NCI-H1092 treated with DMSO at 0.1 percent for 48 hours (cell line): ENCODE measurements at regions not wholly inside any gene's neighbourhood (a gene's known extent, or its start where the extent isn't known, plus 50 kb on each side); places are given as distances from the start of the nearest gene placed in this dataset.

Experiments used
- DNase-seq: peaks from one replicate; lab custom pipeline; 2025; lab: John Stamatoyannopoulos, UW

GRCh38 chr7:155138204-155138603, 68.1 kb downstream of the HTR5A start:
- DNase-seq = no peak

- no peak for DNase-seq
These were observed 71.4 kb downstream of the HTR5A start for GRCh38 chr7:155141562-155141961.

- DNase-seq = no peak
These were observed 73.3 kb downstream of the HTR5A start for GRCh38 chr7:155143381-155143780.

- no peak for DNase-seq
These were observed 74.2 kb downstream of the HTR5A start for GRCh38 chr7:155144371-155144770.

- DNase-seq = no peak
These were observed 75.5 kb downstream of the HTR5A start for GRCh38 chr7:155145477-155146255.

GRCh38 chr7:155147172-155147571, 77.0 kb downstream of the HTR5A start:
- DNase-seq = no peak

- no peak for DNase-seq
These were observed 77.5 kb downstream of the HTR5A start for GRCh38 chr7:155147624-155148023.

- DNase-seq = no peak
These were observed 83.6 kb downstream of the HTR5A start for GRCh38 chr7:155153676-155154075.

- no peak for DNase-seq
These were observed 84.5 kb downstream of the HTR5A start for GRCh38 chr7:155154586-155154985.

GRCh38 chr7:155161690-155162089, 91.6 kb downstream of the HTR5A start:
- DNase-seq = no peak

GRCh38 chr7:155162422-155162821, 92.3 kb downstream of the HTR5A start:
- DNase-seq = no peak

GRCh38 chr7:155163696-155164095, 93.6 kb downstream of the HTR5A start:
- no peak for DNase-seq

GRCh38 chr7:155164316-155164715, 94.2 kb downstream of the HTR5A start:
- DNase-seq = no peak

- no peak for DNase-seq
These were observed 96.0 kb downstream of the HTR5A start for GRCh38 chr7:155166108-155166507.

- no peak for DNase-seq
These were observed 96.7 kb downstream of the HTR5A start for GRCh38 chr7:155166673-155167370.

GRCh38 chr7:155167706-155168365, 97.7 kb downstream of the HTR5A start:
- DNase-seq = no peak

- DNase-seq = no peak
These were observed 98.7 kb downstream of the HTR5A start for GRCh38 chr7:155168597-155169480.

GRCh38 chr7:155169498-155170065, 99.5 kb downstream of the HTR5A start:
- DNase-seq = no peak

GRCh38 chr7:155170331-155170730, 100.2 kb downstream of the HTR5A start:
- no peak for DNase-seq

- no peak for DNase-seq
These were observed 102.0 kb downstream of the HTR5A start for GRCh38 chr7:155172141-155172540.

- DNase-seq = no peak
These were observed 103.8 kb downstream of the HTR5A start for GRCh38 chr7:155173905-155174304.

- no peak for DNase-seq
These were observed 108.0 kb downstream of the HTR5A start for GRCh38 chr7:155178096-155178495.
